SKM-1 treated with dmso at 0.1 percent for 144 hours (cell line): ENCODE measurements at regions not wholly inside any gene's neighbourhood (a gene's known extent, or its start where the extent isn't known, plus 50 kb on each side); places are given as distances from the start of the nearest gene placed in this dataset.
A peak's percentile ranks its signal among the peaks of the same experiment; 100 is the strongest.
"Not testable (repeated sequence)": the region's sequence is repeated elsewhere in the genome, so short reads cannot be mapped to it uniquely, and the experiment has no call there.

Experiments used
- DNase-seq: peaks from one replicate; lab custom pipeline; 2025; ENCODE audit not compliant: unreplicated experiment; lab: John Stamatoyannopoulos, UW

GRCh38 chr6:56720202-56720601, 77.5 kb upstream of the DST start:
- DNase-seq, result not testable (repeated sequence)

GRCh38 chr6:56719315-56720058, 76.8 kb upstream of the DST start:
- not testable (repeated sequence) for DNase-seq

GRCh38 chr6:56718236-56718635, 75.5 kb upstream of the DST start:
- no peak for DNase-seq

- no peak for DNase-seq
Measured at GRCh38 chr6:56716229-56716628, 73.5 kb upstream of the DST start.

- DNase-seq, result no peak
Measured at GRCh38 chr6:56715741-56716140, 73.1 kb upstream of the DST start.

GRCh38 chr6:56714982-56715456, 72.3 kb upstream of the DST start:
- DNase-seq, result no peak

- no peak for DNase-seq
Measured at GRCh38 chr6:56714273-56714672, 71.6 kb upstream of the DST start.

- DNase-seq, result no peak
Measured at GRCh38 chr6:56713254-56713672, 70.6 kb upstream of the DST start.

- no peak for DNase-seq
Measured at GRCh38 chr6:56710967-56711366, 68.3 kb upstream of the DST start.

GRCh38 chr6:56709650-56710049, 67.0 kb upstream of the DST start:
- no peak for DNase-seq

GRCh38 chr6:56708810-56709597, 66.3 kb upstream of the DST start:
- DNase-seq, result peak; percentile 84

- no peak for DNase-seq
Measured at GRCh38 chr6:56706981-56707726, 64.5 kb upstream of the DST start.

GRCh38 chr6:56699066-56699654, 56.5 kb upstream of the DST start:
- DNase-seq, result peak; percentile 15

- no peak for DNase-seq
Measured at GRCh38 chr6:56695702-56696101, 53.0 kb upstream of the DST start.

- DNase-seq, result no peak
Measured at GRCh38 chr6:56694002-56694401, 51.3 kb upstream of the DST start.

- DNase-seq, result no peak
Measured at GRCh38 chr6:56693246-56693607, 50.5 kb upstream of the DST start.

GRCh38 chr6:56692523-56693245, 50.0 kb upstream of the DST start:
- peak; percentile 15 for DNase-seq
